DND-41 (cell line): ENCODE measurements at regions not wholly inside any gene's neighbourhood (a gene's known extent, or its start where the extent isn't known, plus 50 kb on each side); places are given as distances from the start of the nearest gene placed in this dataset.

Experiments used
- ATAC-seq: fragments of 200-7000 bp; cut with Tn5 transposase; 3 replicates; pipeline ENCODE4 v1.9.1; 2021; ENCODE audit warnings: low read depth; ENCODE audit not compliant: insufficient read depth
- DNase-seq: peaks from one replicate; pipeline ENCODE4 v3.0.0-alpha.2; 2020
- H2AFZ ChIP-seq: 2 replicates; pipeline ENCODE4 v1.6.0; 2012; ENCODE audit warnings: low read depth, low read length
- H3K27ac ChIP-seq: 2 replicates; pipeline ENCODE4 v1.5.1; 2012; ENCODE audit warnings: low read length, inconsistent platforms
- H3K27me3 ChIP-seq: fragments of 200-600 bp; sonication (generic); 2 replicates; pipeline ENCODE4 v1.6.0; 2012; ENCODE audit warnings: low read length, mild to moderate bottlenecking, inconsistent platforms; ENCODE audit not compliant: insufficient read depth, poor library complexity
- H3K36me3 ChIP-seq: 2 replicates; pipeline ENCODE4 v1.5.1; 2012; ENCODE audit warnings: low read length, inconsistent platforms; ENCODE audit not compliant: insufficient read depth
- H3K4me1 ChIP-seq: 2 replicates; pipeline ENCODE4 v1.5.1; 2012; ENCODE audit warnings: mild to moderate bottlenecking, low read length; ENCODE audit not compliant: insufficient read depth
- H3K4me2 ChIP-seq: 2 replicates; pipeline ENCODE4 v1.6.0; 2012; ENCODE audit warnings: mild to moderate bottlenecking, moderate library complexity, low read length, inconsistent platforms; ENCODE audit not compliant: insufficient read depth
- H3K4me3 ChIP-seq, 2 experiments: fragments of 200-600 bp in 1 of 2; shearing (Covaris generic) in 1 of 2; 2 replicates each; pipeline ENCODE4 v1.5.1; 2012 to 2016; ENCODE audit warnings: inconsistent platforms in 2 of 2, low read length in 2 of 2, mild to moderate bottlenecking in 2 of 2, low read depth in 1 of 2, moderate library complexity in 1 of 2
- H3K79me2 ChIP-seq: 2 replicates; pipeline ENCODE4 v1.6.0; 2012; ENCODE audit warnings: low read length, inconsistent platforms; ENCODE audit not compliant: insufficient read depth
- H3K9ac ChIP-seq: 2 replicates; pipeline ENCODE4 v1.6.0; 2012; ENCODE audit warnings: low read depth, mild to moderate bottlenecking, inconsistent platforms, low read length, moderate library complexity
- H3K9me3 ChIP-seq: 2 replicates; pipeline ENCODE4 v1.5.1; 2012; ENCODE audit warnings: low read length, moderate library complexity, mild to moderate bottlenecking, inconsistent platforms; ENCODE audit not compliant: insufficient read depth, severe bottlenecking
- H4K20me1 ChIP-seq: 2 replicates; pipeline ENCODE4 v1.6.0; 2012; ENCODE audit warnings: low read length; ENCODE audit not compliant: insufficient read depth
- EZH2 ChIP-seq: IDR thresholded peaks from 3 replicates; pipeline ENCODE4 v1.6.1; 2012; ENCODE audit warnings: borderline replicate concordance, low read depth, mild to moderate bottlenecking, moderate library complexity, low read length, inconsistent platforms; ENCODE audit not compliant: severe bottlenecking
- TF ChIP-seq, protein P1 (sequence below): IDR thresholded peaks from 2 replicates; pipeline ENCODE4 v1.5.1; 2012; ENCODE audit warnings: borderline replicate concordance, low read length, moderate library complexity, mild to moderate bottlenecking; ENCODE audit not compliant: poor library complexity, severe bottlenecking; ENCODE audit errors: extremely low read depth

GRCh38 chr2:71806432-71806831, 341.2 kb downstream of the CYP26B1 start:
- Histone ChIP-seq H4K20me1 (no peaks in the 10 kb centered on the region), H3K4me3 (no peak overlapping the region), H3K4me2 (no peak overlapping the region), H3K9me3 (no peaks in the 10 kb centered on the region), H3K4me1 (no peaks in the 10 kb centered on the region), H2AFZ (no peak overlapping the region), H3K27me3 (peaks cover 2% of the 10 kb centered on the region), H3K27ac (no peak overlapping the region), H3K79me2 (no peaks in the 10 kb centered on the region), H3K9ac (no peak overlapping the region), H3K36me3 (no peaks in the 10 kb centered on the region)
- ATAC-seq = no peak
- no peak for DNase-seq
- TF ChIP-seq, protein P1, sequence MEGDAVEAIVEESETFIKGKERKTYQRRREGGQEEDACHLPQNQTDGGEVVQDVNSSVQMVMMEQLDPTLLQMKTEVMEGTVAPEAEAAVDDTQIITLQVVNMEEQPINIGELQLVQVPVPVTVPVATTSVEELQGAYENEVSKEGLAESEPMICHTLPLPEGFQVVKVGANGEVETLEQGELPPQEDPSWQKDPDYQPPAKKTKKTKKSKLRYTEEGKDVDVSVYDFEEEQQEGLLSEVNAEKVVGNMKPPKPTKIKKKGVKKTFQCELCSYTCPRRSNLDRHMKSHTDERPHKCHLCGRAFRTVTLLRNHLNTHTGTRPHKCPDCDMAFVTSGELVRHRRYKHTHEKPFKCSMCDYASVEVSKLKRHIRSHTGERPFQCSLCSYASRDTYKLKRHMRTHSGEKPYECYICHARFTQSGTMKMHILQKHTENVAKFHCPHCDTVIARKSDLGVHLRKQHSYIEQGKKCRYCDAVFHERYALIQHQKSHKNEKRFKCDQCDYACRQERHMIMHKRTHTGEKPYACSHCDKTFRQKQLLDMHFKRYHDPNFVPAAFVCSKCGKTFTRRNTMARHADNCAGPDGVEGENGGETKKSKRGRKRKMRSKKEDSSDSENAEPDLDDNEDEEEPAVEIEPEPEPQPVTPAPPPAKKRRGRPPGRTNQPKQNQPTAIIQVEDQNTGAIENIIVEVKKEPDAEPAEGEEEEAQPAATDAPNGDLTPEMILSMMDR = no peak
- TF ChIP-seq EZH2 = no peak

DNA sequence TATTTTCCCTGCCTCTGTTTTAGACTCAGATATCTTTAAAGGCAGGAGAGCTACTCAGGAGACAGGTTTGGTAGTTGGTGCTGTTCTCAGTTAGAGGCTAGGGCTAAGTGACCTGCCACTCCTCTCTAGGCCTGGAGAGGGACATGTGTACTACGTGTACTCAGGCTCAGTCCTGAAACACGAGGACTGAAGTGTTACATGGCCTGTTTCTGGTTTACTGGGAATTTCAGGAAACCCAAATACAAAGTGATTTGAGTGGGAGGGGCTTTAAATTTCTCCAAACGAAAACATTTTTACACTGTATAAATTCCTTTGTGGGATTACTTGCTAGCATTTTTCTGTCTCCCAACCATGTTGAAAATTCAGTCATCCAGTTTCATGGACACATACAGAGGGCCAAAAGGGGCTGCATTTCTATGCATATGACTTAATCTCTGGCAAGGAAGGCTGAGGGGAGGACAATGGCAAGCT, 343.3 kb downstream of the CYP26B1 start:
- H3K4me2 ChIP-seq = no peak overlapping the region
- H3K36me3 ChIP-seq = no peaks in the 10 kb centered on the region
- H3K27ac ChIP-seq = no peak overlapping the region
- peaks cover 2% of the 10 kb centered on the region for H3K27me3 ChIP-seq
- no peak for ATAC-seq
- H3K9ac ChIP-seq = no peak overlapping the region
- no peak for DNase-seq
- no peaks in the 10 kb centered on the region for H4K20me1 ChIP-seq
- H3K9me3 ChIP-seq = no peaks in the 10 kb centered on the region
- no peak overlapping the region for H2AFZ ChIP-seq
- no peak overlapping the region for H3K4me3 ChIP-seq
- H3K4me1 ChIP-seq = no peaks in the 10 kb centered on the region
- no peak for TF ChIP-seq EZH2
- TF ChIP-seq, protein P1 = no peak
- no peaks in the 10 kb centered on the region for H3K79me2 ChIP-seq

DNA sequence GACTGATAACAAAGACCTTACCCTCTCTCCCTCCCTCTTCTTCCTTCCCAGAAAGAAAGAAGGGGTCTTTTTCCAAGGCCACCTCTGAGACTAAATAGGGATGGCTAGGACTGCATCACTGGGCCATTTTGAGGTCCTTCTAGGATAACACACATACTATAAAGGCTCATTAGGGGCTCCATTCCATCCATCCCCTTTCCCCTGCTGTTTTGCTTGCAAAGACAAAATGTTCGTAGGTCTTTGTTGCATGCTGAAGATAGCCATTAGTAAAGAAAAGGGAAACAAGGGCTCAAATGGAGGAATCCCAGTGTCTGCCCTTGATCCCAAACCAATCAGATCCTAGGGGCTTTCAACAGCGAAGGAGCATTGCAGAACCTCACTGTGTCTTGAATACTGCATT, 344.3 kb downstream of the CYP26B1 start:
- ATAC-seq = no peak
- TF ChIP-seq, protein P1 = no peak
- TF ChIP-seq EZH2 = no peak

DNA sequence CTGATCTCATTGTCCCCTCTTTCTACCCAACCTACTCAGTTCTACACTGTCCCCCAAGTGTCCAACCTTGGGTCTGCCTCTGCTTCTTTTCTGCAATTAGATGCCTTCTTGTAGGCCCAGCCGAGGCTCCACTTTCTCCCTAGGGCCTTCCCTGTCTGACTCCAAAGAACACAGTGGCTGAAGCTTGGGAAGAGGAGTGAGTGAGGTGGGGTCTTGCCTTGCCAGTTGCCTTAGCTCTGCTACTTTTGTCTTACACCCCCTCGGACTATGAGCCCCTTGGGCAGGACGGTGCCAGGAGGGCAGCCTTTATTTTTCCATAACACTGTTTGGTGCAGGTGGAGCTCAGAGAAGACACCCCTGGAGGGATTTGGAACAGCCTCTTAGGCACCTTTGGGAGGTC, 345.1 kb downstream of the CYP26B1 start:
- Histone ChIP-seq H3K9ac (no peak overlapping the region), H3K36me3 (no peaks in the 10 kb centered on the region), H3K9me3 (no peaks in the 10 kb centered on the region), H3K4me3 (no peak overlapping the region), H3K79me2 (no peaks in the 10 kb centered on the region), H4K20me1 (no peaks in the 10 kb centered on the region), H3K27me3 (no peaks in the 10 kb centered on the region), H2AFZ (no peak overlapping the region), H3K27ac (no peak overlapping the region), H3K4me1 (no peaks in the 10 kb centered on the region), H3K4me2 (no peak overlapping the region)
- DNase-seq (no peak), ATAC-seq (no peak)
- TF ChIP-seq EZH2 = no peak
- TF ChIP-seq, protein P1 = no peak

More for the DNA sequence above, 344.3 kb downstream of the CYP26B1 start:
- Histone ChIP-seq H4K20me1 (no peaks in the 10 kb centered on the region), H3K79me2 (no peaks in the 10 kb centered on the region), H3K27ac (no peak overlapping the region), H3K36me3 (no peaks in the 10 kb centered on the region), H3K4me1 (no peaks in the 10 kb centered on the region), H3K4me2 (no peak overlapping the region), H3K27me3 (peaks cover 2% of the 10 kb centered on the region), H3K9me3 (no peaks in the 10 kb centered on the region), H3K9ac (no peak overlapping the region), H3K4me3 (no peak overlapping the region), H2AFZ (no peak overlapping the region)
- no peak for DNase-seq
